Dedifferentiated amniotic fluid mesenchymal stem cell (primary cell): ENCODE measurements at regions not wholly inside any gene's neighbourhood (a gene's known extent, or its start where the extent isn't known, plus 50 kb on each side); places are given as distances from the start of the nearest gene placed in this dataset.
"Not testable (repeated sequence)": the region's sequence is repeated elsewhere in the genome, so short reads cannot be mapped to it uniquely, and the experiment has no call there.

Experiments
- DNase-seq: peaks from one replicate; pipeline ENCODE4 v3.0.0-alpha.2; 2016; ENCODE audit errors: extremely low spot score

DNA sequence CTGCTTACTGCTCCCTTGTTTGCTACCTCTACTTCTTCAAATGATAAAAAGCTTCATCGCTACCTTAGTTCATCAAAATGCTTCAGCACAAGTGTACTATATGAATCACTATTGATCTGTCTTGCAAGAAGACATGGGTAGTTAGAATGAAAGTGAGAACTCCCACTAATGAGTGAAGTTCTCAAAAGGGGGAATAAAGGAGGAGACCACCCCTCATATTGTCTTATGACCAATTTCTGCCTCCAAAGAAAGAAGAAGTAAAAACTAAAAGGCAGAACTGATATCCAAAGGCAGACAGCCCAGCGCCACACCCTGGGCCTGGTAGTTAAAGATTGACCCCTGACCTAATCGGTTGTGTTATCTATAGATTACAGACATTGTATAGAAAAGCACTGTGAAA, 63.4 kb upstream of the RAP1B start:
- not testable (repeated sequence) for DNase-seq

DNA sequence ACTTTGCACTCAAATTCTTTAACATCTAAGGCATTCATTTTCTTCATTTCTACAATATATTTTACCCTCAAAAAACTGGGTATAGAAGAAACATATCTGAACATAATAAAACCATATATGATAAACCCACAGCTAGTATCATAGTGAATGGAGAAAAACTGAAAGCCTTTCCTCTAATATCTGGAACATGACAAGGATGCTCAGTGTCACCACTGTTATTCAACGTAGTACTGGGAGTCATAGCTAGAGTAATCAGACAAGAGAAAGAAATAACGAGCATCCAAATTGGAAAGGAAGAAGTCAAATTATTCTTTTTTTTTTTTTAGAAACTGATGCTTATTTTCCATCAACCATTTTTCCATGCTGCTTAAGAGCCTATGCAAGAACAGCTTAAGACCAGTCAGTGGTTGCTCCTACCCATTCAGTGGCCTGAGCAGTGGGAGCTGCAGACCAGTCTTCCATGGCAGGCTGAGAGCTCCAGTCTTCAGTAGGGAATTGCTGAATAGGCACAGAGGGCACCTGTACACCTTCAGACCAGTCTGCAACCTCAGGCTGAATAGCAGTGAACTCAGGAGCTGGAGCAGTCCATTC, 58.0 kb upstream of the RAP1B start:
- not testable (repeated sequence) for DNase-seq

DNA sequence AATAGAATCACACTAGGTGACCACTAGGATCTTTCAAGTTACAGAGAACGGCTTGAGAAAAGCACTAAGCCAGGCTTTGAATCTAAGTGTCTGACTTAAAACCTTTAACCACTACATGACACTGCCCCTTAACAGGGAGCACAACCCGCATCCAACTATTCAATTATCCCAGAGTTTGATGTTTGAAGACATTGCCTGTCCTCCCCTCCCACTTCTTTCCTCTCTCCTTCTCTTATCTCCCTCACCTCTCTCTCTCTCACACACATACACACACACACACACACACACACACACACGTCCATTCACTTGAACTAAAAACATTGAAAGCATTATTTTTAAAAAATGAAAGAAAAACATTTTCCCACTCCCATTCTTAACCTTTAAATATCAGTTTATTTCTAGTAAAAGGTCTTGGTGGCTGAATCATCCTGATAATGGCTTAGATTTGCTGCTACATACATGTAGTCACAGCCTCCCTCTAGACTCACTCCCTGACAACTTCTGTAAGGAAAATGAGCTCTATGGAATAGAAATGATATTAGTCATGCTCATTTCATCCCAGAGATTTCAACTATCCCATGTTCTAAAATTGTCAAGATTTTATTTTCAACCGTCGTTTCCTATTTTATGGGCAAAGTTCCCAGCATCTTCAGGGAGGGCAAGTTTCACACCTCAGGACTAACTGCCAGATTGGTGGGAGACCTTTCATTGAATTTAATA, 53.5 kb upstream of the RAP1B start:
- peak; percentile 78 for DNase-seq

DNA sequence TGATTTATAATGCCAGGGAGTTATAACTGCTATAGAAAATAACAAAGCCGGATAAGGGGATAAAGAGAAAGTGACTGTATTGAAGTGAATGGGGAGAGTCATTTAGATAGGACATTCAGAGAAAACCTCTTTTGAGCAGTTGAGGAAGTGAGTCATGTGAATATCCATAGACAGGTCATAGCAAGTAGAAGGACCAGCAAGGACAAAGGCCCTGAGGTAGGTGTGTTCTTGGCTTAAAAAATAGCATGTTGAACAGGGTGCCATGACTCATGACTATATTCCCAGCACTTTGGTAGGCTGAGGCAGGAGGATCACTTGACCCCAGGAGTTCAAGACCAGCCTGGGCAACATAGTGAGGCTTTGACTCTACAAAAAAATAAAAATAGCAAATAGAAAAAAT, 51.5 kb upstream of the RAP1B start:
- DNase-seq, result no peak

DNA sequence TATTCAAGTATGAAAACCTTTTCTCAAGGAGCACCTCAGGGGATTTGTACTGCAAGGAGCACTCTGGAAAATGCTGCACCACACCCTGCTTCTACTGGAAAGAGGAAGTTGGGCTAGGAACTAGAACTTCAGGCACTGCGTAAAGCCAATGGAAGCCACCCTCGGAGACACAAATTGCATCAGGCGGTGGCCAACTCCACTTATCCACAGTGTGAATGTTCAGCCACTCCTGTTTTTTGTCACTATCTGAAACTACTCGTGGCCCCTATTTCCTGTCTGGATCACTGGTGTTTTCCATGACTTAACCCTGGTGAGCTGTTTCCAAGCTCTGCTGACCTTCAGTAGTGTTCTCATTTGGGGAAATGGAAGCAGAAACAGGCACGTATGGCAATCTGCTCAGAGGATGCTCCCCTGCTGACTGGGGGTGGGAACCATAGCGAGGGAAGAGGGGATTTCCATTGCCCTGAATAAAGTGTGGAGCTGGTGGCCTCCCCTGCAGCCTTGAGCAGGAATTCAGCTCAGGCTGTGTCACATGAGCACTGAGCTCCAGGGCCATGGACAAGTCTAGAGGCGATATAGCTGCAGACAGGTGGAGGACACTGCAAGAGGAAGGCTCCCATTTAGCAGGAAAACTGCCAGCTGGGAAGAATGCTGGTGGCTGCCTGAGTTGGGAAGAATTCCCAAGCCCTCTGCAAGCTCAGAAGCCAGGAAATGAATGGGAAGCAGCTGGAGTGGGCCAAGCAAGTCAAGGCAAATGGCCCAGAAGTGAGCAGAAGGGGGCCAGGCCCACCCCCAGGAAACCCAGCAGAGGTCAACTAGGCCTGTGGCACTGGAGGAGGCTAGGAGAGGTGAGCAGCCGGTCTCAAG, 50.5 kb upstream of the RAP1B start:
- DNase-seq, result no peak

DNA sequence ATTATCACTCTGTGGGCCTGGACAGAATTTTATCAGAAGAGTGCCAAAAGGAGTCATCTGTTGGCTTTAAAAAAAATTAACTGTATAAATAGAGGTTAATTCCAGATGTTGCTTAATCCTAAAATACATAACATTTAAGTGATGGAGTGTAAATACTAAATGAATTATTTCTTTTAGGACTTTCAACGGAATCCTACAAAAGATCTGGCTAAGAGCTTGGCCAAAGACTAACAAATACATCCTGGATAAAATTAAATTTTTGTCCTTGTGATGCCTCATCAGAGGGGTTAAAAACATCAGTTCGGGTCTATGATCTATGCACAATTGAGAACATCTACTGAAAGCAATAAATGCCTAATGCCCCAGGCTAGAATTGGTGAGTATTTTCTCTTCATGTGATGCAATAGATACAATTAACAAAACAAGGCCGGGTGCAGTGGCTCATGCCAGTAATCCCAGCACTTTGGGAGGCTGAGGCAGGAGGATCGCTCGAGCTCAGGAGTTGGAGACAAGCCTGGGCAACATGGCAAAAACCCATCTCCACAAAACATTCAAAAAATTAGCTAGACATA, 49.8 kb upstream of the RAP1B start:
- DNase-seq, result no peak
